ENCODE measurements at regions not wholly inside any gene's neighbourhood (a gene's known extent, or its start where the extent isn't known, plus 50 kb on each side); places are given as distances from the start of the nearest gene placed in this dataset.

DNA sequence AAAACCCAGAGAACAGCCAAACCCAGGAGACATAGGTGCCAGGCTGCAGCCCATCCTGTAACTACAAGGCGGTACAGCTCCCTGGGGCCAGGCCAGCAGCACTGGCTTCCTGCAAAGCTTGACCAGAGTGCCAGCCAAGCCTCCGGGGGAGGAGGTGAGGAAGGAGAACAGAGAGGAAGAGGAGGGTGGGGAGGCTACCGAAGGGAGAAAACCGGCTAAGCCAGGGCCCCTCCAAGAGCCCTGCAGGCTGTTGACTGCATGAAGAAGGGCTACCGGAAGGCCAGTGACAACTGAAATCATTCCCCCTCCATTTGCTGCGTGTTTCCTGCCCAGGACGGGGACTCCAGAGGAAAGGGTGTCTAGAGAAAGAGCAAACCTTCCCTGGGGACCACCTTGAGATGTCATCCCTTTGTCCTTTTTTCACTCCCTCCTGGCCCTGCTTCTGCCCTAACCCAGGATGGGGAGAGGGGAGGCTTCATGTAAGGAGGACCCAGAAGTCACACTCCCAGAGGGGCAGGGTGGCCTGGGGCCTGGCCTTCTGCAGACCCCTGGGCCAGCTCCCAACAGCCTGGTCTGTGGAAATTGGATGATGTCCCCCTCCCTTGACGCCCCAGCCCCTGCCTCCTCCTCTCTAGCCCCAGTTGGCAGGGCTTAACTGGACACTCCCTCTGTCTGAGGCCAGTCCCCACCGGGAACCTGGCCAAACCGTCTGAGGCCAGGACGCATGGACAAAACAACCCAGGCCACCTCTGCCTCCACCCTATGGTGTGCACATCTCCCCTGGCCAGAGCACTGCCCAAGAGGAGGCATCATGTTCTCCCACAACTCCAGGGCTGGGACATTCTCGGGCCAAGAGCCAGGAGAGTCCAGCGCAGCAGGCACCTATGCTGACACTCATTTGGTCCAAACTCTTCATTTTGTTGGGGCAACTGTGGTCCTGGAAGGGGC lies 207.8 kb downstream of the CYP26B1 start:
- TF ChIP-seq, protein P1, sequence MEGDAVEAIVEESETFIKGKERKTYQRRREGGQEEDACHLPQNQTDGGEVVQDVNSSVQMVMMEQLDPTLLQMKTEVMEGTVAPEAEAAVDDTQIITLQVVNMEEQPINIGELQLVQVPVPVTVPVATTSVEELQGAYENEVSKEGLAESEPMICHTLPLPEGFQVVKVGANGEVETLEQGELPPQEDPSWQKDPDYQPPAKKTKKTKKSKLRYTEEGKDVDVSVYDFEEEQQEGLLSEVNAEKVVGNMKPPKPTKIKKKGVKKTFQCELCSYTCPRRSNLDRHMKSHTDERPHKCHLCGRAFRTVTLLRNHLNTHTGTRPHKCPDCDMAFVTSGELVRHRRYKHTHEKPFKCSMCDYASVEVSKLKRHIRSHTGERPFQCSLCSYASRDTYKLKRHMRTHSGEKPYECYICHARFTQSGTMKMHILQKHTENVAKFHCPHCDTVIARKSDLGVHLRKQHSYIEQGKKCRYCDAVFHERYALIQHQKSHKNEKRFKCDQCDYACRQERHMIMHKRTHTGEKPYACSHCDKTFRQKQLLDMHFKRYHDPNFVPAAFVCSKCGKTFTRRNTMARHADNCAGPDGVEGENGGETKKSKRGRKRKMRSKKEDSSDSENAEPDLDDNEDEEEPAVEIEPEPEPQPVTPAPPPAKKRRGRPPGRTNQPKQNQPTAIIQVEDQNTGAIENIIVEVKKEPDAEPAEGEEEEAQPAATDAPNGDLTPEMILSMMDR (IDR thresholded peaks at IDR 0.05; ENCODE audit: low read depth, low read length): no peak
- no peak overlapping the region for H3K4me3 ChIP-seq (ENCODE audit: low read depth, low read length)
- H3K4me1 ChIP-seq: no peaks in the 10 kb centered on the region
- DNase-seq: no peak
- no peaks in the 10 kb centered on the region for H3K9me3 ChIP-seq
- no peaks in the 10 kb centered on the region for H3K36me3 ChIP-seq
- H3K27me3 ChIP-seq: no peaks in the 10 kb centered on the region

DNA sequence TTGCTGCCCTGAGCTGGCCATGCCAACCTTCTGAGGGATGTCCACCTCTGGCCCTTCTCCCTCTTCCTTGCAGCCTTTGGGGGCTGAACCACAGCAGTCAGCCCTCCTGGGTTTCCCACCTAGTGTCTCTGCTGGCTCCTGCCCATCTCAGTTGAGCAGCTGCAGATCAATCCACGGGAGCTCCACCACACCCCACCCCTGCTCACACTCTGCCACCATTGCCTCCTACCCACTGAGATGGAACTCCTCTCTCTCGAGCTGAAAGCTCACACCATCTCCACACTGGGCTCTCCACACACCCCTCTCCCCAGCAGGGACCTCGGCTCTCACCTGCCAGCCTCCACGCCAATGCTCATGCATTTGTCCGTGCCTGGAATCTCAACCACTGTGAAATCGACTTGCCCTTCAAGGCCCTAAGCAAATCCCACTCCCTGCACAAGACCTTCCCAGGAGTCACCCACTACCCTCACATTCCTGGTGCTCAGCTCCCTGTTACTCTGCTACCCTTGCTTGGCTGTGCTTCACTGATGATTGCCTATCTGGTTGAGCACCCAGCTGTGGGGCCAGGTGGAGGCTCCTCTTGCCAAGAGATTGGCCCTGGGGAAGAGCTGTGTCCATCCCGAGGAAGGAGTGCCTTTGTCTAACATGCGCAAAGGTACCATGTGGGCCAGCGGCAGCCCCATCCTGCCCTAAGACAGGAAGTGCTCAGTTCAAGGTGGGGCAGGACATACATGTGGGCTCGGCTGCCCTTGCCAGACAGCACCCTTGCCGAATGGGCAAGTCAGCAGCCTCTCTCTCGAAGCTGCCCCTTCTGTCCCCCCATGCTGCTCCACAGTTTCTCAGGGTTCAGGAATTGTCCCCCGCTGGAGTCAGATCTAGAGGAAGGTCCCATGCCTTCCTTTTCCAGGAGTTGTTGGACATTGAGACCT lies 208.7 kb downstream of the CYP26B1 start:
- TF ChIP-seq, protein P1 (IDR thresholded peaks at IDR 0.05; ENCODE audit: low read depth, low read length): no peak
- DNase-seq: no peak
- H3K4me3 ChIP-seq (ENCODE audit: low read depth, low read length): no peak overlapping the region
- H3K9me3 ChIP-seq: no peaks in the 10 kb centered on the region
- H3K4me1 ChIP-seq: no peaks in the 10 kb centered on the region
- H3K36me3 ChIP-seq: no peaks in the 10 kb centered on the region
- no peaks in the 10 kb centered on the region for H3K27me3 ChIP-seq

GRCh38 chr2:71938108-71938507 lies 209.6 kb downstream of the CYP26B1 start:
- H3K36me3 ChIP-seq: no peaks in the 10 kb centered on the region
- TF ChIP-seq, protein P1 (IDR thresholded peaks at IDR 0.05; ENCODE audit: low read depth, low read length): no peak
- DNase-seq: no peak
- no peaks in the 10 kb centered on the region for H3K4me1 ChIP-seq
- no peak overlapping the region for H3K4me3 ChIP-seq (ENCODE audit: low read depth, low read length)
- no peaks in the 10 kb centered on the region for H3K27me3 ChIP-seq
- H3K9me3 ChIP-seq: no peaks in the 10 kb centered on the region

DNA sequence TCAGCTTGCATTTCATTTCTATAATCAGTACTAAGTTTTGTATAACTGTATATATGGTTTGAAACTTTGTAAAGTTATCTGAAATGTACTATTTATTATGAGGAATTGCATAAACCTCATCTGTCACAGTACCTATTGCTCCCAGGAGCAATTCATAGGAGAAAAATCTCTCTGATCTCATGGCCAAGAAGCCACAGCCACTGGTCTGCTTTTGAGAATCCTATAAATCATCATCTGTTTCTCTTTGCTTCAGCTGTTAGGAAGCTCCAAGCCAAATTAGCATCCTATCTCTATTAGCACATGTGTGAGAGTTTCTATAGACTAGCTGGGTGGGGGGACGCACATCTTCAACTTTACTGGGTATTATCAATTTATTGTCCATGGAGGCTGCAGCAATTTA lies 210.3 kb downstream of the CYP26B1 start:
- Histone ChIP-seq H3K27me3 (no peaks in the 10 kb centered on the region), H3K9me3 (no peaks in the 10 kb centered on the region), H3K4me3 (ENCODE audit: low read depth, low read length) (no peak overlapping the region), H3K4me1 (no peaks in the 10 kb centered on the region), H3K36me3 (no peaks in the 10 kb centered on the region)
- TF ChIP-seq, protein P1 (IDR thresholded peaks at IDR 0.05; ENCODE audit: low read depth, low read length): no peak
- no peak for DNase-seq

- Histone ChIP-seq H3K4me1 (no peaks in the 10 kb centered on the region), H3K36me3 (no peaks in the 10 kb centered on the region), H3K27me3 (no peaks in the 10 kb centered on the region), H3K9me3 (no peaks in the 10 kb centered on the region), H3K4me3 (ENCODE audit: low read depth, low read length) (no peak overlapping the region)
- TF ChIP-seq, protein P1 (IDR thresholded peaks at IDR 0.05; ENCODE audit: low read depth, low read length): no peak
- no peak for DNase-seq
Measured at GRCh38 chr2:71936076-71937030, 211.3 kb downstream of the CYP26B1 start.

All from BE2C (cell line).